DMS53 (cell line): ENCODE measurements at regions not wholly inside any gene's neighbourhood (a gene's known extent, or its start where the extent isn't known, plus 50 kb on each side); places are given as distances from the start of the nearest gene placed in this dataset.
"Not testable (repeated sequence)": the region's sequence is repeated elsewhere in the genome, so short reads cannot be mapped to it uniquely, and the experiment has no call there.

Source experiments
- DNase-seq: peaks from one replicate; lab custom pipeline; 2025; lab: John Stamatoyannopoulos, UW

- not testable (repeated sequence) for DNase-seq
Observed at GRCh38 chr9:87410047-87411005, 87.3 kb upstream of the DAPK1 start.

GRCh38 chr9:87420884-87421283 is 76.8 kb upstream of the DAPK1 start:
- DNase-seq: no peak

- DNase-seq: no peak
Observed at GRCh38 chr9:87421734-87422133, 75.9 kb upstream of the DAPK1 start.

GRCh38 chr9:87422999-87423398 is 74.7 kb upstream of the DAPK1 start:
- peak; percentile 49 for DNase-seq

- not testable (repeated sequence) for DNase-seq
Observed at GRCh38 chr9:87423885-87424284, 73.8 kb upstream of the DAPK1 start.

GRCh38 chr9:87425202-87425601 is 72.5 kb upstream of the DAPK1 start:
- DNase-seq: no peak

GRCh38 chr9:87427851-87428506 is 69.7 kb upstream of the DAPK1 start:
- DNase-seq: peak; percentile 16

- peak; percentile 41 for DNase-seq
Observed at GRCh38 chr9:87428659-87429058, 69.0 kb upstream of the DAPK1 start.

- no peak for DNase-seq
Observed at GRCh38 chr9:87431837-87432236, 65.8 kb upstream of the DAPK1 start.

- DNase-seq: no peak
Observed at GRCh38 chr9:87433853-87434252, 63.8 kb upstream of the DAPK1 start.

GRCh38 chr9:87434366-87434765 is 63.3 kb upstream of the DAPK1 start:
- DNase-seq: no peak

- no peak for DNase-seq
Observed at GRCh38 chr9:87435189-87435880, 62.3 kb upstream of the DAPK1 start.

GRCh38 chr9:87436716-87437115 is 61.0 kb upstream of the DAPK1 start:
- no peak for DNase-seq

GRCh38 chr9:87437966-87438365 is 59.7 kb upstream of the DAPK1 start:
- no peak for DNase-seq

GRCh38 chr9:87441251-87441650 is 56.4 kb upstream of the DAPK1 start:
- no peak for DNase-seq

GRCh38 chr9:87442451-87442850 is 55.2 kb upstream of the DAPK1 start:
- DNase-seq: no peak

- DNase-seq: no peak
Observed at GRCh38 chr9:87443006-87443405, 54.7 kb upstream of the DAPK1 start.

GRCh38 chr9:87443461-87443860 is 54.2 kb upstream of the DAPK1 start:
- DNase-seq: no peak

GRCh38 chr9:87445646-87446045 is 52.0 kb upstream of the DAPK1 start:
- DNase-seq: peak; percentile 49

- DNase-seq: no peak
Observed at GRCh38 chr9:87446527-87446926, 51.1 kb upstream of the DAPK1 start.

GRCh38 chr9:87447547-87448432 is 49.9 kb upstream of the DAPK1 start:
- DNase-seq: peak; percentile 12
